ENCODE measurements at regions not wholly inside any gene's neighbourhood (a gene's known extent, or its start where the extent isn't known, plus 50 kb on each side); places are given as distances from the start of the nearest gene placed in this dataset.

DNA sequence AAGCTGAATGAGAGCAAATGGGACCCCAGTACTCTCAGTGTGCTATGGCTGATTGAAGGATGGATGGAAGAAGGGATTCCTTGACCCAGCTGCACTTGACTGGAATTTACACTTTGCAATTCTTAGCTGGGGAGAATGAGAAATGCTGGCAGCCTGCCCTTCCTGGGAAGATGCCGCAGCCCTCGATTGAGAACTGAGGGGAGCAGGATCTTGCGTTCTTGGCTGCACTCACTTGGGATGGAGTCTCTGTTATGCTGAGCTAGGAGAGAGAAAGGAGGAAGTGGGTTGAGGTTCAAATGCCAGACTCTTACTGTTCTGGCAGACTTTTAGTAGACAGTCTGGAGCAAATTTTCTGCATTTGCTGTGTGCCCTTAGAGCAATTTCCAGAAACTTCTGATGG, 221.2 kb downstream of the FNDC1 start:
- H3K4me3 ChIP-seq (ENCODE audit: insufficient read depth, low read length, poor library complexity, severe bottlenecking): no peak overlapping the region
- H3K79me2 ChIP-seq (ENCODE audit: insufficient read depth, low read length): no peaks in the 10 kb centered on the region
- no peaks in the 10 kb centered on the region for H3K36me3 ChIP-seq (ENCODE audit: low read length)
- no peak for TF ChIP-seq EZH2phosphoT487 (conservative IDR thresholded peaks at IDR 0.05; ENCODE audit: low read length)
- TF ChIP-seq, protein P1, sequence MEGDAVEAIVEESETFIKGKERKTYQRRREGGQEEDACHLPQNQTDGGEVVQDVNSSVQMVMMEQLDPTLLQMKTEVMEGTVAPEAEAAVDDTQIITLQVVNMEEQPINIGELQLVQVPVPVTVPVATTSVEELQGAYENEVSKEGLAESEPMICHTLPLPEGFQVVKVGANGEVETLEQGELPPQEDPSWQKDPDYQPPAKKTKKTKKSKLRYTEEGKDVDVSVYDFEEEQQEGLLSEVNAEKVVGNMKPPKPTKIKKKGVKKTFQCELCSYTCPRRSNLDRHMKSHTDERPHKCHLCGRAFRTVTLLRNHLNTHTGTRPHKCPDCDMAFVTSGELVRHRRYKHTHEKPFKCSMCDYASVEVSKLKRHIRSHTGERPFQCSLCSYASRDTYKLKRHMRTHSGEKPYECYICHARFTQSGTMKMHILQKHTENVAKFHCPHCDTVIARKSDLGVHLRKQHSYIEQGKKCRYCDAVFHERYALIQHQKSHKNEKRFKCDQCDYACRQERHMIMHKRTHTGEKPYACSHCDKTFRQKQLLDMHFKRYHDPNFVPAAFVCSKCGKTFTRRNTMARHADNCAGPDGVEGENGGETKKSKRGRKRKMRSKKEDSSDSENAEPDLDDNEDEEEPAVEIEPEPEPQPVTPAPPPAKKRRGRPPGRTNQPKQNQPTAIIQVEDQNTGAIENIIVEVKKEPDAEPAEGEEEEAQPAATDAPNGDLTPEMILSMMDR (IDR thresholded peaks at IDR 0.05; ENCODE audit: insufficient read depth, low read length, poor library complexity, severe bottlenecking): no peak
- no peak overlapping the region for H2AFZ ChIP-seq (ENCODE audit: low read depth, low read length, severe bottlenecking)
- no peaks in the 10 kb centered on the region for H4K20me1 ChIP-seq (ENCODE audit: low read depth, low read length)
- H3K4me2 ChIP-seq (ENCODE audit: low read depth, low read length, poor library complexity, severe bottlenecking): no peak overlapping the region
- no peak overlapping the region for H3K9ac ChIP-seq (ENCODE audit: low read length)
- no peaks in the 10 kb centered on the region for H3K27me3 ChIP-seq (ENCODE audit: low read length)
- H3F3A ChIP-seq (ENCODE audit: insufficient read depth): no peaks in the 10 kb centered on the region
- H3K9me2 ChIP-seq (replicated peaks; ENCODE audit: insufficient read depth, low read length): no peaks in the 10 kb centered on the region
- no peak overlapping the region for H3K27ac ChIP-seq (ENCODE audit: low read depth, low read length)
- 0 out of 2 replicates have a peak, but pooled peaks cover 4% of the 10 kb centered on the region for H3K9me3 ChIP-seq (ENCODE audit: insufficient read depth, low read length)

DNA sequence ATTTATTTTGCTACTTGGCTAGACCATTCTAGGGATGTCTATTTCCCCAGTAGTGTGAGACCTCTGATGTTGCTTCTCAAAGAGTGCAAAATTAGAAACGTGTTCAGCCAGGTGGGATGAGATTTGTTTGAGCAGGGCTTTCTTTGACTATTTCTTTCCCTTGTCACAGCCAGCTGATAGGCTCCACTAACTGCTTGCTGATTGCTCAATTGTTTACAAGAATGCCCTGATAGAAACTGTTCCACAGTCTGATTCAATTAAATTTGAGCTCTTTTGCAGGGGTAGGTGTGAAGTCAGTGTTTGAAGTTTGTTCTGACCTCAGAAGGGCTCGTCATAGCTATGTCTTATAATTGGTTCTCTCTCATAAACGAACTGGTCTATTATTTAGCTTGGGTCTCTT, 220.5 kb downstream of the FNDC1 start:
- Histone ChIP-seq H3K36me3 (ENCODE audit: low read length) (no peaks in the 10 kb centered on the region), H3K4me2 (ENCODE audit: low read depth, low read length, poor library complexity, severe bottlenecking) (no peak overlapping the region), H2AFZ (ENCODE audit: low read depth, low read length, severe bottlenecking) (no peak overlapping the region), H3K9me2 (replicated peaks; ENCODE audit: insufficient read depth, low read length) (no peaks in the 10 kb centered on the region), H3F3A (ENCODE audit: insufficient read depth) (no peaks in the 10 kb centered on the region), H3K27ac (ENCODE audit: low read depth, low read length) (no peak overlapping the region), H3K9ac (ENCODE audit: low read length) (no peak overlapping the region), H3K27me3 (ENCODE audit: low read length) (no peaks in the 10 kb centered on the region), H4K20me1 (ENCODE audit: low read depth, low read length) (no peaks in the 10 kb centered on the region), H3K4me3 (ENCODE audit: insufficient read depth, low read length, poor library complexity, severe bottlenecking) (no peak overlapping the region), H3K9me3 (ENCODE audit: insufficient read depth, low read length) (0 out of 2 replicates have a peak, but pooled peaks cover 4% of the 10 kb centered on the region), H3K79me2 (ENCODE audit: insufficient read depth, low read length) (no peaks in the 10 kb centered on the region)
- TF ChIP-seq, protein P1 (IDR thresholded peaks at IDR 0.05; ENCODE audit: insufficient read depth, low read length, poor library complexity, severe bottlenecking): no peak
- no peak for TF ChIP-seq EZH2phosphoT487 (conservative IDR thresholded peaks at IDR 0.05; ENCODE audit: low read length)

DNA sequence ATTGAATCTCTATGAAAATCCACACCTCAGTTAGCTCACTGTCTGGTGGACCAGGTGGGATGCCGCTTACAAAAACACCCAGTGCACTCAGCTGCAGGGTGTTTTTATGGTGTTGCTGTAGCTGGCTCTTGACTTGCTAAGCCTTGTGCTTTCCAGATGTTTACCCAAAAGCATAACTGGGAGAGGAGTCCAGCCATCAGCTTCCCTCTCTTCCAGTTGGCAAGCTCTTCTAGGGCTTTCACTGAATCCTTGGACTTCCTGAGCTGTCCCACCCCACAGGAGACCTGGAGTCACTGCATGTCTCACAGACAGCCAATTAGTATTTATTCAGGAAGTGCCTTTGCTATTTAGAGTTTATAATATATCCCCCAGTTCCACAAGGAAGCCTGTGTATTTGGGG, 210.9 kb downstream of the FNDC1 start:
- Histone ChIP-seq H3K79me2 (ENCODE audit: insufficient read depth, low read length) (no peaks in the 10 kb centered on the region), H4K20me1 (ENCODE audit: low read depth, low read length) (no peaks in the 10 kb centered on the region), H3K4me3 (ENCODE audit: insufficient read depth, low read length, poor library complexity, severe bottlenecking) (no peak overlapping the region), H3K27ac (ENCODE audit: low read depth, low read length) (no peak overlapping the region), H2AFZ (ENCODE audit: low read depth, low read length, severe bottlenecking) (no peak overlapping the region), H3K9ac (ENCODE audit: low read length) (no peak overlapping the region), H3K9me2 (replicated peaks; ENCODE audit: insufficient read depth, low read length) (no peaks in the 10 kb centered on the region), H3K4me2 (ENCODE audit: low read depth, low read length, poor library complexity, severe bottlenecking) (no peak overlapping the region), H3K36me3 (ENCODE audit: low read length) (no peaks in the 10 kb centered on the region), H3K9me3 (ENCODE audit: insufficient read depth, low read length) (no peaks in the 10 kb centered on the region), H3F3A (ENCODE audit: insufficient read depth) (no peaks in the 10 kb centered on the region), H3K27me3 (ENCODE audit: low read length) (no peaks in the 10 kb centered on the region)
- TF ChIP-seq, protein P1 (IDR thresholded peaks at IDR 0.05; ENCODE audit: insufficient read depth, low read length, poor library complexity, severe bottlenecking): no peak
- no peak for TF ChIP-seq EZH2phosphoT487 (conservative IDR thresholded peaks at IDR 0.05; ENCODE audit: low read length)

Measured in SU-DHL-6 (cell line).